Left ventricle myocardium inferior (tissue), 1 donor: ENCODE measurements at regions not wholly inside any gene's neighbourhood (a gene's known extent, or its start where the extent isn't known, plus 50 kb on each side); places are given as distances from the start of the nearest gene placed in this dataset.

ENCODE experiments used
- DNase-seq: peaks from one replicate; pipeline ENCODE4 v3.0.0-alpha.2; 2020
- H3K27ac ChIP-seq: fragments of 200-600 bp; replicated peaks from 2 replicates; pipeline ENCODE4 v1.8.0; 2021
- H3K27me3 ChIP-seq: fragments of 200-600 bp; 2 replicates; pipeline ENCODE4 v1.8.0; 2021; ENCODE audit warnings: low read depth
- H3K36me3 ChIP-seq: fragments of 200-600 bp; 2 replicates; pipeline ENCODE4 v1.8.0; 2021
- H3K4me1 ChIP-seq: fragments of 200-600 bp; 2 replicates; pipeline ENCODE4 v1.8.0; 2021
- H3K4me3 ChIP-seq: fragments of 200-600 bp; 2 replicates; pipeline ENCODE4 v1.8.0; 2021; ENCODE audit warnings: mild to moderate bottlenecking, moderate library complexity
- H3K9me3 ChIP-seq: fragments of 200-600 bp; replicated peaks from 2 replicates; pipeline ENCODE4 v1.8.0; 2021
- CTCF ChIP-seq: fragments of 200-600 bp; IDR thresholded peaks from 2 replicates; pipeline ENCODE4 v1.8.0; 2021; ENCODE audit warnings: antibody characterized with exemption, mild to moderate bottlenecking, borderline replicate concordance
- intact Hi-C: fragments of 100-400 bp; cut with micrococcal nuclease; formaldehyde crosslinking; loops from one replicate; pipeline ENCODE4 v1.11.0; 2022
- donor health status: DM: no; HTN: yes; CAD: no; lungs with severe emphysema.

- no peaks in the 10 kb centered on the region for H3K27me3 ChIP-seq
- intact Hi-C loops = no loop called here
- no peaks in the 10 kb centered on the region for H3K36me3 ChIP-seq
- TF ChIP-seq CTCF = no peak
- no peak overlapping the region for H3K4me3 ChIP-seq
- H3K9me3 ChIP-seq = no peaks in the 10 kb centered on the region
- H3K4me1 ChIP-seq = no peaks in the 10 kb centered on the region
- no peak for DNase-seq
- H3K27ac ChIP-seq = no peak overlapping the region
These were observed 983.3 kb upstream of the TENM4 start for GRCh38 chr11:80424012-80424695.

- H3K27me3 ChIP-seq = no peaks in the 10 kb centered on the region
- no peaks in the 10 kb centered on the region for H3K36me3 ChIP-seq
- H3K27ac ChIP-seq = no peak overlapping the region
- H3K9me3 ChIP-seq = no peaks in the 10 kb centered on the region
- DNase-seq = no peak
- no peak overlapping the region for H3K4me3 ChIP-seq
- H3K4me1 ChIP-seq = no peaks in the 10 kb centered on the region
- no peak for TF ChIP-seq CTCF
- intact Hi-C loops = no loop called here
These were observed 979.5 kb upstream of the TENM4 start for GRCh38 chr11:80420374-80420773.

GRCh38 chr11:80417681-80418080, 976.9 kb upstream of the TENM4 start:
- H3K27ac ChIP-seq = no peak overlapping the region
- intact Hi-C loops = no loop called here
- no peaks in the 10 kb centered on the region for H3K4me1 ChIP-seq
- H3K4me3 ChIP-seq = no peak overlapping the region
- H3K27me3 ChIP-seq = no peaks in the 10 kb centered on the region
- no peaks in the 10 kb centered on the region for H3K36me3 ChIP-seq
- no peak for TF ChIP-seq CTCF
- no peaks in the 10 kb centered on the region for H3K9me3 ChIP-seq
- no peak for DNase-seq

- TF ChIP-seq CTCF = no peak
- no peak overlapping the region for H3K4me3 ChIP-seq
- intact Hi-C loops = no loop called here
- DNase-seq = no peak
- H3K36me3 ChIP-seq = no peaks in the 10 kb centered on the region
- H3K9me3 ChIP-seq = peaks cover 15% of the 10 kb centered on the region
- no peaks in the 10 kb centered on the region for H3K27me3 ChIP-seq
- H3K4me1 ChIP-seq = no peaks in the 10 kb centered on the region
- H3K27ac ChIP-seq = no peak overlapping the region
These were observed 974.8 kb upstream of the TENM4 start for GRCh38 chr11:80415580-80415979.

GRCh38 chr11:80414181-80415165, 973.6 kb upstream of the TENM4 start:
- intact Hi-C loops = no loop called here
- Histone ChIP-seq H3K27ac (no peak overlapping the region), H3K36me3 (no peaks in the 10 kb centered on the region), H3K4me3 (no peak overlapping the region), H3K4me1 (no peaks in the 10 kb centered on the region), H3K9me3 (peaks cover 26% of the 10 kb centered on the region), H3K27me3 (no peaks in the 10 kb centered on the region)
- no peak for TF ChIP-seq CTCF
- DNase-seq = no peak
